Erythroblast (primary cell): ENCODE measurements at regions not wholly inside any gene's neighbourhood (a gene's known extent, or its start where the extent isn't known, plus 50 kb on each side); places are given as distances from the start of the nearest gene placed in this dataset.

Experiments used
- GATA1 ChIP-seq: IDR thresholded peaks from 2 replicates; pipeline ENCODE4 v1.6.1; 2011; ENCODE audit warnings: low read depth, mild to moderate bottlenecking, control low read depth, low read length, moderate library complexity
- POLR2A ChIP-seq: IDR thresholded peaks from 2 replicates; pipeline ENCODE4 v1.6.1; 2011; ENCODE audit warnings: mild to moderate bottlenecking, low read length

DNA sequence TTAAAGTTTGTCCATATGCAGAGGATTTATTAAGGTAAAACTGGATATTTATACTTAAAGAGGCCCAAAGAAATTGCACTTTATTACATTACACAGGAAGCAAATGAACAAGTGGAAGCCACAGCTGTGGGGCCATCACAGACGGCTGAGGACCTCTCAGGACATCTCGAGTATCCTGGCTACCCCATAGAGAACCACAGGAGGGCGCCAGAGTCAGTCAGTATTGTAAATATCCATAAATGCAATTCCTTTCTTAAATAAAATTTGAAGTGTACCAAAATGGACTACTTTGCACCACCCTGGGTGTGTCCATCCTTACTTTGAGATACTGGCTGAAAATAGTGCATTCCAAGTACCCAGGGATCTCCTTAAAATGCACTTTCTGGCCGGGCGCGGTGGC, 257.2 kb downstream of the MRPL39 start:
- no peak for TF ChIP-seq POLR2A
- TF ChIP-seq GATA1 = no peak
